ENCODE measurements at regions not wholly inside any gene's neighbourhood (a gene's known extent, or its start where the extent isn't known, plus 50 kb on each side); places are given as distances from the start of the nearest gene placed in this dataset.

DNA sequence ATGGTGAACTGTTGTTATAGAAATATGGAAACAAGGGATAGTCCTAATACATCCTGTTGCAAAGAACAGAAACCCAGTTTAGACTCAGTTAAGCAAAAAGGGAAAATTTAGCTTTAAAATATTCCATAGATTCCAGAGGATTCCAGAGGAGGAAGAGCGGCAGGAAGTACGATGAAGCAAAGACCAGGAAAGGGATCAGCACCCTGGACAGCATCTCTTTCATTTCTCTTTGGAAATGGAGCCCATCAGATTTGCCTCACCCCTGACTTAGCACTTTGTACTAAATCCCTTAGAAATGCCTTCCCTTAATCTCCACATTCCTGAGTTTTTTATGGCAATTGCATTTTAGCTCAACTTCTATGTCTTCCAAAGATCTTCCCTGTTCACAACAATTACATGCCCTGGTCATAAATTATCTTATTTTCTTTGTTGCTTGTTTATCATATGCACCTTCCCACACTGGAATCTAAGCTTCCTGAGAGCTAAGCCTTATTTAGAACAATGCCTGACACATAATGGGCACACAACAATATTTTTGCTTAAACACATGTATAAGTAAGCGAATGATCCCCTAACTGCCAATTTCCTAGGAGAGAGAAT, 150.0 kb upstream of the RBFOX1 start:
- Histone ChIP-seq H3K79me2 (ENCODE audit: control insufficient read depth, low read length) (no peaks in the 10 kb centered on the region), H3K27me3 (ENCODE audit: control insufficient read depth, low read length) (no peaks in the 10 kb centered on the region), H3K27ac (ENCODE audit: low read depth, low read length) (no peak overlapping the region), H3F3A (ENCODE audit: control insufficient read depth, insufficient read depth) (no peaks in the 10 kb centered on the region), H3K9me3 (ENCODE audit: control insufficient read depth, insufficient read depth, low read length) (peaks cover 14% of the 10 kb centered on the region), H3K4me2 (ENCODE audit: low read length) (no peak overlapping the region), H3K9me2 (replicated peaks; ENCODE audit: control insufficient read depth, low read length) (no peaks in the 10 kb centered on the region), H3K4me1 (ENCODE audit: control insufficient read depth, low read length) (no peaks in the 10 kb centered on the region), H4K20me1 (ENCODE audit: control insufficient read depth, insufficient read depth, low read depth, low read length) (no peaks in the 10 kb centered on the region), H3K36me3 (ENCODE audit: control insufficient read depth, low read length) (no peaks in the 10 kb centered on the region), H3K4me3 (ENCODE audit: low read length) (no peak overlapping the region)
- TF ChIP-seq EZH2phosphoT487 (IDR thresholded peaks at IDR 0.05; ENCODE audit: borderline replicate concordance, low read length), result no peak
- TF ChIP-seq, protein P1, sequence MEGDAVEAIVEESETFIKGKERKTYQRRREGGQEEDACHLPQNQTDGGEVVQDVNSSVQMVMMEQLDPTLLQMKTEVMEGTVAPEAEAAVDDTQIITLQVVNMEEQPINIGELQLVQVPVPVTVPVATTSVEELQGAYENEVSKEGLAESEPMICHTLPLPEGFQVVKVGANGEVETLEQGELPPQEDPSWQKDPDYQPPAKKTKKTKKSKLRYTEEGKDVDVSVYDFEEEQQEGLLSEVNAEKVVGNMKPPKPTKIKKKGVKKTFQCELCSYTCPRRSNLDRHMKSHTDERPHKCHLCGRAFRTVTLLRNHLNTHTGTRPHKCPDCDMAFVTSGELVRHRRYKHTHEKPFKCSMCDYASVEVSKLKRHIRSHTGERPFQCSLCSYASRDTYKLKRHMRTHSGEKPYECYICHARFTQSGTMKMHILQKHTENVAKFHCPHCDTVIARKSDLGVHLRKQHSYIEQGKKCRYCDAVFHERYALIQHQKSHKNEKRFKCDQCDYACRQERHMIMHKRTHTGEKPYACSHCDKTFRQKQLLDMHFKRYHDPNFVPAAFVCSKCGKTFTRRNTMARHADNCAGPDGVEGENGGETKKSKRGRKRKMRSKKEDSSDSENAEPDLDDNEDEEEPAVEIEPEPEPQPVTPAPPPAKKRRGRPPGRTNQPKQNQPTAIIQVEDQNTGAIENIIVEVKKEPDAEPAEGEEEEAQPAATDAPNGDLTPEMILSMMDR (IDR thresholded peaks at IDR 0.05; ENCODE audit: low read depth, low read length, poor library complexity, severe bottlenecking), result no peak

DNA sequence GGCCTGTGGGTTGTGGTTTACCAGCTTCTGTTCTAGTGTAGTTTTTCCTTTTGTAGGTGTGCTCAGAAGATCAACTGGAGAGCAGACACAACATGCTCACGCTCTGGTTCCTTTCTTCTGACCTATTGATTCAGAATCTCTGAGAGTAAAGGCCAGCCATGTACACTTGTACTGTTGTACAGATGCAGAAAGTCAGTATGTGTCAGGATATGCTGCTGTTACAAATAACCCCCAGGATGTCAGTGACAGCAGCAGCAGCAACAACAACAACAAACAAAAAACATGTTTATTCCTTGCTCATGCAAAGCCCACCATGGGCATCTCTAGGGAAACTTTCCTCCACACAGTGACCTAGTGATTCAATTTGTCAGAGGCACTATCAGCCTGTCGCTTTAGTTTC, 154.8 kb upstream of the RBFOX1 start:
- no peak for TF ChIP-seq EZH2phosphoT487 (IDR thresholded peaks at IDR 0.05; ENCODE audit: borderline replicate concordance, low read length)
- TF ChIP-seq, protein P1 (IDR thresholded peaks at IDR 0.05; ENCODE audit: low read depth, low read length, poor library complexity, severe bottlenecking), result no peak
- H3K4me3 ChIP-seq (ENCODE audit: low read length), result no peak overlapping the region
- H3K79me2 ChIP-seq (ENCODE audit: control insufficient read depth, low read length), result no peaks in the 10 kb centered on the region
- no peaks in the 10 kb centered on the region for H3F3A ChIP-seq (ENCODE audit: control insufficient read depth, insufficient read depth)
- no peak overlapping the region for H3K27ac ChIP-seq (ENCODE audit: low read depth, low read length)
- H3K27me3 ChIP-seq (ENCODE audit: control insufficient read depth, low read length), result no peaks in the 10 kb centered on the region
- H3K4me1 ChIP-seq (ENCODE audit: control insufficient read depth, low read length), result no peaks in the 10 kb centered on the region
- no peaks in the 10 kb centered on the region for H4K20me1 ChIP-seq (ENCODE audit: control insufficient read depth, insufficient read depth, low read depth, low read length)
- no peak overlapping the region for H3K4me2 ChIP-seq (ENCODE audit: low read length)
- no peaks in the 10 kb centered on the region for H3K36me3 ChIP-seq (ENCODE audit: control insufficient read depth, low read length)
- H3K9me2 ChIP-seq (replicated peaks; ENCODE audit: control insufficient read depth, low read length), result no peaks in the 10 kb centered on the region
- peaks cover 7% of the 10 kb centered on the region; the same call in 1 of the 2 replicates for H3K9me3 ChIP-seq (ENCODE audit: control insufficient read depth, insufficient read depth, low read length)

DNA sequence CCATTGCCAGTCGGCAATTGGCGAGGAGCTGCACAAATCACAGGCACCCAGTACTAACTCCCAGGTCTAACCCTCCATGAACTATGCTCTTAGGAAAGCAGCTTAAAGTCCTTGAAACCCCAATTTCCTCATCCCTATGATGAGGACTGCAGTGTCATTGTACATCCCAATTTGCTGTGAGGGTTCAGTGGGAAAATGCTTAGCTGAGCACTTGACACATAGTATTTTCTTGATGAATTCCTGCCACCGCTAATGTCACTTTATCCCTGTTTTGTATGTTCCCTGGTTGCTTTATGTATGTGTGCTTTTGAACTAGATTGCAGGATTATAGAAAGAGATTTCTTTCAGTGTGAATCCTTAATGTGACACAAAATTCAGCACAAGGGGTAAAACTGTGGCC, 161.5 kb upstream of the RBFOX1 start:
- Histone ChIP-seq H3K4me3 (ENCODE audit: low read length) (no peak overlapping the region), H3K4me2 (ENCODE audit: low read length) (no peak overlapping the region), H3K9me3 (ENCODE audit: control insufficient read depth, insufficient read depth, low read length) (peaks cover 3% of the 10 kb centered on the region; the same call in 1 of the 2 replicates), H3K36me3 (ENCODE audit: control insufficient read depth, low read length) (no peaks in the 10 kb centered on the region), H3K27ac (ENCODE audit: low read depth, low read length) (no peak overlapping the region), H3K79me2 (ENCODE audit: control insufficient read depth, low read length) (no peaks in the 10 kb centered on the region), H3K9me2 (replicated peaks; ENCODE audit: control insufficient read depth, low read length) (no peaks in the 10 kb centered on the region), H3F3A (ENCODE audit: control insufficient read depth, insufficient read depth) (no peaks in the 10 kb centered on the region), H3K4me1 (ENCODE audit: control insufficient read depth, low read length) (no peaks in the 10 kb centered on the region), H3K27me3 (ENCODE audit: control insufficient read depth, low read length) (no peaks in the 10 kb centered on the region), H4K20me1 (ENCODE audit: control insufficient read depth, insufficient read depth, low read depth, low read length) (no peaks in the 10 kb centered on the region)
- TF ChIP-seq EZH2phosphoT487 (IDR thresholded peaks at IDR 0.05; ENCODE audit: borderline replicate concordance, low read length), result no peak
- TF ChIP-seq, protein P1 (IDR thresholded peaks at IDR 0.05; ENCODE audit: low read depth, low read length, poor library complexity, severe bottlenecking), result no peak
